GM10266 (cell line): ENCODE measurements at regions not wholly inside any gene's neighbourhood (a gene's known extent, or its start where the extent isn't known, plus 50 kb on each side); places are given as distances from the start of the nearest gene placed in this dataset.
"Not testable (repeated sequence)": the region's sequence is repeated elsewhere in the genome, so short reads cannot be mapped to it uniquely, and the experiment has no call there.

Experiments
- DNase-seq: peaks from one replicate; pipeline ENCODE4 v3.0.0; 2012; ENCODE audit errors: extremely low spot score
- CTCF ChIP-seq: IDR thresholded peaks from 2 replicates; pipeline ENCODE4 v1.5.1; 2012; ENCODE audit warnings: mild to moderate bottlenecking, low read depth; ENCODE audit not compliant: control insufficient read depth, insufficient read depth; ENCODE audit errors: missing control alignments

GRCh38 chr7:21326921-21327320 is 101.0 kb upstream of the SP4 start:
- DNase-seq, result no peak
- TF ChIP-seq CTCF, result no peak

- no peak for DNase-seq
- no peak for TF ChIP-seq CTCF
Observed at GRCh38 chr7:21327422-21328409, 100.2 kb upstream of the SP4 start.

DNA sequence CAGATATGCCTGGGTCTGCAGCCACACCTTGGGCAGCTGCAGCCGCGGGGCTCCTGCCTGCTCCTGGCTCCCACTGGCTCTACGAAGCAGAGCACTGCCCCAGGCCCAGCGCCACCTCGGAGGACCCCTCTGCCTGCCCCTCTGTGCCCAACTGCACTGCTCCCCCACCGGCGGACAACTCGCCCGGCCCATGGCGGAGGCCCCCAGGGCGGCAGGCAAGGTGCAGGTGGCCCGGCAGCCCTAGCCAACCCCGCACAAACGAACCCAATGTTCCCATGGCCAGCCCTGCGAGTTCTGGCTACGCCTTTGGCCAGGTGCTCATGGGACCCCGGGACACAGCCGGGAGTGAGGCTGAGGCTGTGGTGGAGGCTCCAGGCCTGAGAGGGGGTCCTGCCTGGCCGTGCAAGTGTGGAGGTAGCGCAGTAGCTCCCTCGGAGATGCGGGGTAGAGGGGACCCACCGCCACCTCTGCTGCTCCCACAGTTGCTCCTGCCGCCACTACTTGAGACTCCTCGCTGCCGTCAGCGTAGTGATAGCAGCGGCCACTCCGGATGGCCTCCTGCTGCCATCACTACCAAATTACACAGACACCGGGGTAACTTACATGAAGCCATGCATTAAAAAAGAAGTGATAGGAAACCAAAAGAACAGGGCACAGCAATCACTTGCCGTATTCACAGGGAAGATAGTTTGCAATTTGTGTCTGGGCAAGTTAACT is 97.3 kb upstream of the SP4 start:
- DNase-seq, result no peak
- TF ChIP-seq CTCF, result no peak

DNA sequence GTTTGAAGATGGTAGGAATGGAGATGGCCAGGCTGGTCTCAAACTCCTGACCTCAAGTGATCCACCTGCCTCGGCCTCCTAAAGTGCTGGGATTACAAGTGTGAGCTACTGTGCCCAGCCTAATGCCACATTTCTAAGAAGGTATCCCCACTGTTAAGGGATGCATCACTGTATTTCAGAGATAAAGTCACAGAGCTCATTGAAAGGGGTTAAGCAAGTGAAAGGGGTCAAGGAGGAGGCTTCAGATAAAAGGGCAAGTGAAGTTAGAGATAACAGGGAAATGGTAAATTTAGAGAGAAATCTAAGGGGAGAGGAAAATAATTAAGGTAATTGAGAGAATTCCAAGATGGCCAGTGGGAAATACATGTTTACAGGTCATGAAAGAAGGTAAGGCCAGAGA is 93.0 kb upstream of the SP4 start:
- TF ChIP-seq CTCF, result no peak
- no peak for DNase-seq

- no peak for TF ChIP-seq CTCF
- no peak for DNase-seq
Observed at GRCh38 chr7:21336743-21337142, 91.1 kb upstream of the SP4 start.

- no peak for TF ChIP-seq CTCF
- no peak for DNase-seq
Observed at GRCh38 chr7:21338728-21339164, 89.1 kb upstream of the SP4 start.

DNA sequence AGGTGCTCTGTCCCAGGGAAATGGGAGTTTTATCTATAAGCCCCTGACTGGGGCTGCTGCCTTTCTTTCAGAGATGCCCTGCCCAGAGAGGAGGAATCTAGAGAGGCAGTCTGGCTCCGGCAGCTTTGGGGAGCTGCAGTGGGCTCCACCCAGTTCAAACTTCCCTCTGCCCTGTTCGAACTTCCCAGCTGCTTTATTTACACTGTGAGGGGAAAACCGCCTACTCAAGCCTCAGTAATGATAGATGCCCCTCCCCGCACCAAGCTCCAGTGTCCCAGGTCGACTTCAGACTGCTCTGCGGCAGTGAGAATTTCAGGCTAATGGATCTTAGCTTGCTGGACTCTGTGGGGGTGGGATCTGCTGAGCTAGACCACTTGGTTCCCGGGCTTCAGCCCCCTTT is 83.0 kb upstream of the SP4 start:
- DNase-seq, result not testable (repeated sequence)
